ENCODE measurements at regions not wholly inside any gene's neighbourhood (a gene's known extent, or its start where the extent isn't known, plus 50 kb on each side); places are given as distances from the start of the nearest gene placed in this dataset.

GRCh38 chr3:181660337-181660736, 51.4 kb upstream of the SOX2 start:
- no peak for DNase-seq (ENCODE audit: low read depth)

DNA sequence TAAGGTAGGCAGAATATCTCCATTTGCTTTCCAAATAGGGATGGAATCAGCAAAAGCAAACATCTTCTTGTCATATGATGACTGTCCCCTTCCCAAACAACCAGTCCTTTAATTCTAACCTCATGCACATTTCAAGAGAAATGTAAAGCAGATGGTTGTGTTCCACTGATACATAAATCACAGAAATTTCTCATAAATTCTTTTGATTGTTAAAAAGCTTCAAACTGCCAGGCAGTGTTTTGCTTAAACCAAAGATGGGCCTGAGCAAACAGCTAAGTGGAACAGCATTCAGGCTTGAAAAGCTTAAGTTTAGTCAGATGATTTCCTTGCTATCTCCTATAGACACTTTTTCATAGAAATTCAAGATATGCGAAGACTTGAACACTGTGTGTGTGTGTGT, 74.3 kb upstream of the SOX2 start:
- DNase-seq (ENCODE audit: low read depth) = no peak

DNA sequence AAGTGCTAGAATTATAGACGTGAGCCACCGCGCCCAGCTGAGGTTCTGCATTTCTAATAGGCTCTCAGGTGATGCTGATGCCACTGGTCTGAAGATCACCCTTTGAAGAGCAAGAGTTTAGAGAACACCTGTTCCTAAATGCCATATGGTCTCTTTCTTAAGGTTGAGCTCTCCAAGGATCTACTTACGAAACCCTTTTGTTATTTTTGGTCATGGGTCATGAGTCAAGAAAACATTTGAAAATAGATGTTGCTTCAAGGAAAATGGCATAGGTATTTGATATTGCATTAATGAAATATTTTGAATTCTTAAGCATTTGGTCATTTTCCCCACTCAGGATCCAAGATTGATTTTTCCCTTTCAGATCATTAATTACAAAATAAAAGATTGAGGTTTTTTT, 74.7 kb upstream of the SOX2 start:
- no peak for DNase-seq (ENCODE audit: low read depth)

GRCh38 chr3:181635141-181635540, 76.6 kb upstream of the SOX2 start:
- no peak for DNase-seq (ENCODE audit: low read depth)

DNA sequence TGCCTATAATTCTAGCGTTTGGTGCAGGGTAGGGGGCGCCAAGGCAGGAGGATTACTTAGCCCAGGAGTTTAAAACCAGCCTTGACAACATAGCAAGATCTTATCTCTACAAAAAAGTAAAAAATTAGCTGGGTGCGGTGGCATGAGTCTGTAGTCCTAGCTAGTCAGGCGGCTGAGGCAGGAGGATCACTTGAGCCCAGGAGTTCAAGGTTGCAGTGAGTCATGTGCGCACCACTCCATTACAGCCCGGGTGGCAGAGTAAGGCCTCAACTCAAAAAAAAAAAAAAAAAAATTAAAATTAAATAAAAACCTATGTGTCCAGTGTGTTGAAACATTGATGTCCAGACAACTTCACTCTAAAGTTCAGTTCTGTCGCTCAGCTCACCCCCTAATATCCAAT, 78.2 kb upstream of the SOX2 start:
- DNase-seq (ENCODE audit: low read depth) = no peak

DNA sequence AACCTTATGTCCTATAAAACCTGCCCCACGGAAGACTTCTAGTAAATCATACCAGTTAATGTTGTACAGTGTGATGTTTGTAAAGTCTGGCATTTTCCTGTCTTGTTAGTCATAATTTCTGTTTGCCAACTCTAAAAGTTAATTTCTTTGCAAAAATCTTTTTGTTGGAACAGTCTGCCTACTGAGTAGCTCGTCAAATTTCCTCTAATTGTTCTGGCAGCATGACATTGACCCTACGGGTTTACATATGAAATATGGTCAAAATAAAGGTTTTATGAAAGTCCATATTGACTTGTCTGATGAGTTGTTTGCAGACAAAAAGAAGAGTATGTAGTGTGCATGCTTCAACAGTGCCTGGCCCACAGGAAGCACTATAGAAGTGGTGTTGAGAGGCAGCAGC, 79.8 kb upstream of the SOX2 start:
- DNase-seq (ENCODE audit: low read depth) = no peak

GRCh38 chr3:181630853-181631252, 80.9 kb upstream of the SOX2 start:
- no peak for DNase-seq (ENCODE audit: low read depth)

DNA sequence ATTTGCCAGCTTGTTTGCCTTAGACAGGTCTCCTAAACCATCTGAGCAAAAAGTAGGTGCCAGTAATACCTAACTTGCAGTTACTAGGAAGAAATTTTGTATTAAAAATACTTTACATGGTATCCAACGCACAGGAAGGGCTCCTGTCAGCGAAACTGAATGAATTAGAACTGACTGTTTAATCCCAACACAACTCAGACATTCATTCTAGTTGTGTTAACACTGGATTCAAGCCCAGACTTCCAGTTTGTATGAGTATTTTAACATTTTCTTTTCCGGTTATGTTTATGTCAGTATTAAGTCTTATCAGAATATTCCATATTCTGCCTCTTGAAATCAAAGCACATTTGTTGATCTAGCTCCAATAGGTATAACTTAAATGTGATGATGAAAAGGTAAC, 82.0 kb upstream of the SOX2 start:
- no peak for DNase-seq (ENCODE audit: low read depth)

DNA sequence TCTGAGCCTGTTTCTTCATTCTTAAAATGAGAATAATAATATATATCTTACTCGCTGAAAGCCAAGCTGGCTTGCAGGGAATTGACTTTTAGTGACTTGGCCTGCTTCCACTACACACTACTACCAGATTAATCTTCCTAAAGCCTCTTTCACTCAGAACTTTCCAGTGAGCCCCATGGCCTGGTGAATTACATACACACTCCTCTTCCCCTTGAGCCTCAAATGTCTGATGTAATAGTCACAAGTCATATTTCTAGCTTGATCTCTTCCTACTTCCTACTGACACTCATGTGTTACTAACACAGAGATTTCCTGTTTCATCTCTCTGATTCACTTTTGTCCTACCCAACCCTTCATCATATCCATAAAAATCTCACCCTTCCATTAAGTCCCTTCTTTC, 82.7 kb upstream of the SOX2 start:
- DNase-seq (ENCODE audit: low read depth) = no peak

- DNase-seq (ENCODE audit: low read depth) = no peak
Measured at GRCh38 chr3:181628384-181628783, 83.3 kb upstream of the SOX2 start.

GRCh38 chr3:181626036-181626435, 85.7 kb upstream of the SOX2 start:
- DNase-seq (ENCODE audit: low read depth) = no peak

DNA sequence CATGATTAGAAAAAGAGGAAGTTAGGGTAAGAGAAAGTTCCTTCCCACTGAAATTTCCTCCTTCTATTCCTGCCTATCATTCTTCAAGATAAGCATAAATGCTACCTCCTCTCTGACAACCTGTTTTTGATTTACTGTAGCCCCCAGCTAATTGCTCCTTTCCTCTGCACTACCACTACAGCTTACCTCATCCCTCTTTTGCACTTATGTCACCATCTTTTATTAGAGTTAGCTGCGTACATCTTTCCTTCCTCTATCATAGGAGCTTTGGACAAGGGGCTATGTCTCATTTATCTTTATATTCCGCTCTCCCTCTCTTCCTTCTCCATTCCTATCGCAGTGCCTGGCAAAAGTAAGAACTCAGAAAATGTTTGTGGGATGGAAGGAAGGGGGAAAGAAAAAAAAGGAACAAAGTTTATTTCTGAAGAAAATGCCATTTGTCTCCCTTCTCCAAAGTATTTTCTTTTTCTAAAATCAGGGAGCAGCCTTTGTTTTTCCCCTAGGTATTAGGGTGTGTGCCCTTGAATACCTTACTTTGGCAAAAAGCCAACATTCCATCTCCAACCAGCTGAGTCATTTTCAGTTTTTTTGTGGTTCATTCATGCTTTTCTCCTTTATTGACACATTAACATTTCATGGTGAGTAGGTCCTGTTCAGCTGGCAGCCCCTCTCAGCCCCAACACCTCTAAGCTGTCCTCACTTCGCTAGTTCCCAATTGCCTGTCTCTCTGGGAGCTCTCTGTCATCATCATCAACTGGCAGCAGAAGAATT, 87.6 kb upstream of the SOX2 start:
- no peak for DNase-seq (ENCODE audit: low read depth)

DNA sequence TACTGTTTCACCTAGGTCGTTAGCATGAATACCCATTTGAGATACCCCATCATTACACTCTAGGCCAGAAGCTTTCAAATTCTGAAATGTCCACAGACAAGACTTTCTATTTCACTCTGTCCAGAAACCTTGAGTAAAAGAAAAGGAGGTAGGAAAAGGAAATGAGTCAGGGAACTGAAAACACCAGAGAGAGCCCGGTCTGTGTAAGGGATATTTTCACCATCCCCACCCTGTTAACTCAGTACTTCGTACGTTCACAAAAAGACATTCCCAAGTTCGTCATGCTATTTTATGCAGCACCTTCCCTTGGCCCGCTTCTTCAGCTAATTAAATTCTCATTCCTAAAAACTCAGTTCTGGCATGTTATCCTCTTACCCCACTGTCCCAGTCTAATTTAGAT, 89.4 kb upstream of the SOX2 start:
- no peak for DNase-seq (ENCODE audit: low read depth)

GRCh38 chr3:181619897-181620296, 91.8 kb upstream of the SOX2 start:
- DNase-seq (ENCODE audit: low read depth) = no peak

GRCh38 chr3:181618260-181618659, 93.5 kb upstream of the SOX2 start:
- DNase-seq (ENCODE audit: low read depth) = no peak

DNA sequence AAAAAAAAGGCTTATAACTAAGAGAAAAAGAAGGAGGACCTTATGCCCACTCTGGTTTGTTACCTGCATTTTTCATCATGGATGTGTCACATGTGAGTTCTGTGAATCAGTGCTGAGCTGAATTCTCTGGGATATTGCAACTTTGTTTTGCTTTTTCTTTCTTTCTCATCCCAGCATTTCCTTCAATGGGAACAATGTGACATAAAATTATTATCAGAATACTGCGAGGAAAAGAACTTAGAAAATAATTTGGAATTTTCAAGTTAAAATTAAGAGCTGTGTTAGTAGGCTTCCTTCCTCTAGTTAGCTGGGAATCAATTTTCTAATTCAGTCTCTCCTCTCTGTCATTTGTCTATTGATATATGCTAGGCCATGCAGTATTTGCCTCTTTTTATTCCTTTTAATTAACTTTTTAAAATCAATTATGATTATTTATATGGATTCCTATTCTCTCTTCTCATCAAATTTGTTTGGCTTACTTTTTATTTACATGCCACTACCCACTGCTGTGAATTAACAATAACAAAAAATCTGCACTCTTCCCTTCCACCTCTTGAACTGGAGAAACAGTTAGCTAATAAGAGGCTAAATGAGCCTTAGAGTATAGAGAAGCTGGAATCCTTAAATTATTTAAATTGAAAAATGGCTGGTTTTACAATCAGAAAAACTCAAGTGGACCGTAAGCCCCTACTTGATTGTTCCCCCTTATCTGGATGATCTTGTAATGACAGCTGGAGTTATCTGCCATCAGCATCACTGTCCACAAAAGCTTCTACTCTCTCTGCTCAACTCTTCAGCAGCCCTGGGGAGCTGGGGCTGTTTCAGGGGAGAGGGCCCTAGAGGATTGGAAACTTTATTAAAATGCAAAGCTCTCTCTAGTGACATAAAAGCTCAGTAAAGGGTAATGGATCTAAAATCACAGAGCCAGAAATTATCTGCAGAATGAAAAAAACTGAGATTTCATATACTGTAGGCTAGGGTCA, 95.3 kb upstream of the SOX2 start:
- DNase-seq (ENCODE audit: low read depth) = no peak

DNA sequence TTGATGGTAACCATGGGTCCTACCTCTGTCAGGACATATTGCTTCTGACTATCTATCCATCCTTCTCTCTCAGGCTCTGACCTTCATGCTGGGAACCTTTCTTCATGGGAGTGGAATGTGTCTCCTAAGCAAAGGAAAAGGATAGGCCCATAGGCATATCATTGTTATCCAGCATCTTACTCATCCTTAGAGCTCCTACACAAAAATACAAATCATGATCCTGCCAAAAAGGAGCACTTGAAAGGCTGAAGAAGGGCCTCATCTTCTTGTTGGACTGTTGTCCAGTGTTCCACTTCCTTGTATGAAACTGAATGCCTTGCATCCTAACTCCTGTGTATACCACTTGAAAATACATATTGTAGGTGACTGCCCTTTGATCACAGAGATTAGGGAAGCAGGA, 96.1 kb upstream of the SOX2 start:
- no peak for DNase-seq (ENCODE audit: low read depth)

DNA sequence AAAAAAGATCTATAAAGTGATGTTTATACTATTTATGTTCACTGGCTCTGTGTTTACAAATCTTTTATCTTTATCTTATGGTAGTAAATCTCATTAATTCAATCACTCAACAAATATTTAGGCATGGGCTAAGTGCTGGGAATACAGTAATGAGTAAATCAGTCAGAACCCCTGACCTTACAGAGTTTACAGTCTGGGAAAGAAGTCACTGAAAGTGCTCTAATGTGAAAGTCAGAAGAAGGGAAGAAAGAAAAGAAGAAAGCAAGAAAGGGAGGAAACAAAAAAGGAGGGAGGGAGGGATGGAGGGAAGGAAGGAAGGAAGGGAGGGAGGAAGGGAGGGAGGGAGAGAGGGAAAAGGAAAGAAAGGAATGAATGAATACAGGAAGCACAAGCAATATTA, 96.8 kb upstream of the SOX2 start:
- DNase-seq (ENCODE audit: low read depth) = no peak

DNA sequence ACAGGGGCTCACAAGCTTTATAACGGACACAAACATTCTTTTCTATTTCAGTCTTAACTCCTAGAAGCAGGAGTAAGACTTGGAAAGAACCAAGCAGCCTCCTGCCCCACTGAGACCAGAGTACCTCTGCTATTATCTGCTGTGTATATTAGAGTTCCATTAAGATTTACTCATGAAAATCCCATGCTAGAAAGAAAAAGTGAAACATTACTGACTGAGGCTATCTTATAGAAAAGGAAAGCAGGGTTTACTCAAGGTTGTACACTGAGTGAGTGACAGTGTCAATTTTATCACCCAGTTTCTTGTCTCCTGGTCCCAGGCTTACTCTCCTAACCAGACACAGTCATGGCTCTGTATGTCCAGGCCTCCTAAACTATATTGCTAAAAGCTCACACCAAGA, 97.9 kb upstream of the SOX2 start:
- DNase-seq (ENCODE audit: low read depth) = no peak

- DNase-seq (ENCODE audit: low read depth) = no peak
Measured at GRCh38 chr3:181613191-181613590, 98.5 kb upstream of the SOX2 start.

- DNase-seq (ENCODE audit: low read depth) = no peak
Measured at GRCh38 chr3:181610973-181611265, 100.8 kb upstream of the SOX2 start.

DNA sequence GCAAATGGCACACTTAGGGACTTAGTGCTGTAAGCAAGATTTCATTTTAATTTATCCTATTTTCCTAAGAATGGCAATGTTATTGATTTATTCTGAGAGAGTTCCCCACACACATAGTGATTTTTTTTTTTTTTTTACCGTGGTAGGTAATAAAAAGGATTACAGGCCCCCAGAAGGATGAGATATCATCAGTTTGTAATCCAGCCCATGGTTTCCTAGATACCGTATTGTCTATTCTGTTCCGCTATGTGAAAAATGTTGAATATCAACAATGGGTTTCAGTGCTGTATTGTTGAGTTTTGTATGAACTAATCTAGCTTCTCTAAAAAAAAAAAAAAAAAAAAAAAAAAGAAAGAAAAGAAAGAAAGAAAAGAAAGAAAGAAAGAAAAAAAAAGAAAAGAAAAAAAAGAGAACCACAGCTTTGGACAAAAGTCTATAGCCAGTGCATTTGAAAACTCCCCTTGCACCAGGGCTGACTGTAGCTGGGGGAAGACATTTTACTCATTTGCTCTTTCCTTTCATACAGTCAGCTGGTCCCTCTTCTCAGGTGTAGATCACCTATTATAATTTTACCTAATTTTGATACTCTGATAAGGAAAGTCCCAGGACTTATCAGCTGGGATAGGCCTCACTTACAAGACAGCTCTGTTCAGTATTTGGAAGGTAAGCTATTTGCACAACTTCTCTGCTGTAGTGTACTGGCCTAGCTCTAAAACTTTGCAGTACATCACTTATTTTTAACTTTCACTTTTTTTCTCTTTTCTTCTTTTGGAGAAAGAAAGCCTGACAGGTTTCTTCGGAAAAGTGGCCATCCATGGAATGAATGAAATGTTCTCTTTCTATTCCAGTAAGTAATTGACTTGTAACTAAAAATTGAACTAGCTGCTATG, 101.4 kb upstream of the SOX2 start:
- DNase-seq (ENCODE audit: low read depth) = no peak
